Natural killer cell treated with Interleukin-12 subunit alpha and Interleukin-12 subunit beta and Interleukin-15 and Interleukin-18, amount 100 ng/mL, for 72 hours (primary cell): ENCODE measurements at regions not wholly inside any gene's neighbourhood (a gene's known extent, or its start where the extent isn't known, plus 50 kb on each side); places are given as distances from the start of the nearest gene placed in this dataset.

Experiments used
- ATAC-seq, 2 donors: fragments of 150-1000 bp; cut with Tn5 transposase in 1 of 2; sonication (Bioruptor Pico), chemical (Tn5 transposase) in 1 of 2; 2 replicates each; pipeline ENCODE4 v1.10.0; 2021
- DNase-seq: peaks from one replicate; pipeline ENCODE4 v3.0.0; 2022; ENCODE audit warnings: low spot score
- H3K27ac Mint-ChIP-seq, 2 donors: 1 replicate in 1 of 2; 2 replicates in 1 of 2; pipeline ENCODE4 v1.8.0; 2022; ENCODE audit warnings: mixed read lengths in 2 of 2, mild to moderate bottlenecking in 1 of 2, moderate library complexity in 1 of 2
- H3K27me3 Mint-ChIP-seq, 2 donors: 1 replicate in 1 of 2; 2 replicates in 1 of 2; pipeline ENCODE4 v1.8.0; 2022; ENCODE audit warnings: mixed read lengths in 2 of 2
- H3K36me3 Mint-ChIP-seq: one replicate; pipeline ENCODE4 v1.8.0; 2022; ENCODE audit warnings: mixed read lengths
- H3K4me1 Mint-ChIP-seq, 2 donors: 1 replicate in 1 of 2; 2 replicates in 1 of 2; pipeline ENCODE4 v1.8.0; 2022; ENCODE audit warnings: low read depth in 2 of 2, mixed read lengths in 2 of 2, mild to moderate bottlenecking in 1 of 2
- H3K4me3 Mint-ChIP-seq: one replicate; pipeline ENCODE4 v1.8.0; 2022; ENCODE audit warnings: mixed read lengths
- H3K9me3 Mint-ChIP-seq: 2 replicates; pipeline ENCODE4 v1.8.0; 2022; ENCODE audit warnings: mixed read lengths

DNA sequence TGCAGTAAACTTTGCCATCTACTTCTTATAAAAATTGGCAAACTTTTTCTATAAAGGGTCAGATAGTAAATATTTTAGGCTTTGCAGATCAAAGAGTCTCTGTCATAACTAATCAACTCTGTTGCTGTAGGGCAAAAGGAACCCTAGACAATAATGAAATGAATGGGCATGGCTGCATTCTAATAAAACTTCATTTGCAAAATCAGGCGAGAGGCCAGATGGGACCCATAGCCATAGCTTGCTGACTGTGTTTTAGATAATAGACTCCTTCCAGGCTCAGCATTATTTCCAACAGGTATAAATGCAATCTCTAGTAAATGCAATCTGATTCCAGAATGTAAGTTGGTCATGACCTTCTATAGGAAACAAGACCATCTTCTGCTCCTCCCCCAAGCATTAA, 490.7 kb downstream of the TOX3 start:
- H3K4me3 Mint-ChIP-seq: no peak overlapping the region
- H3K27ac Mint-ChIP-seq: no peak overlapping the region
- no peaks in the 10 kb centered on the region for H3K27me3 Mint-ChIP-seq
- DNase-seq (no peak), ATAC-seq (no peak)
- no peaks in the 10 kb centered on the region for H3K36me3 Mint-ChIP-seq
- peaks cover 3% of the 10 kb centered on the region for H3K9me3 Mint-ChIP-seq
- H3K4me1 Mint-ChIP-seq: no peaks in the 10 kb centered on the region

DNA sequence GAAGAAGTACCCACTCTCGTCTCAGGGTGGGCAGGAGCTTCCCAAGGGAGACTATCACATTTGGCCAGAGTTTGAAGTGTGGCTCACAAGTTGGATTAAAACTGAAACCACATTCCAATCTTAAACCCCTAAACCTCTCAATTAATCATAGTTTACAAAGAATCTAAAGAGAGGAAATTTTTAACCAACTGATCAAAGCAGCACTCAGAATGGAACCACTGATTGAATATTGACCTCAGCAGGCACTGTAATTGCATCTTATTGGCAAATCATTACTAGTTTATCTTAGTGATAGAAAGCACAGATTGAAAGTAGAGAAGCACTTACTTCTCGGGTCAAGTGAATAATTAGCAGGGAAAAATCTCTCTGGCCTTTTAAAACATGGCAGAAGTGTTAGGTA, 491.6 kb downstream of the TOX3 start:
- DNase-seq (no peak), ATAC-seq (no peak)
- H3K27ac Mint-ChIP-seq: no peak overlapping the region
- peaks cover 5% of the 10 kb centered on the region for H3K9me3 Mint-ChIP-seq
- no peaks in the 10 kb centered on the region for H3K4me1 Mint-ChIP-seq
- no peaks in the 10 kb centered on the region for H3K27me3 Mint-ChIP-seq
- no peak overlapping the region for H3K4me3 Mint-ChIP-seq
- no peaks in the 10 kb centered on the region for H3K36me3 Mint-ChIP-seq

DNA sequence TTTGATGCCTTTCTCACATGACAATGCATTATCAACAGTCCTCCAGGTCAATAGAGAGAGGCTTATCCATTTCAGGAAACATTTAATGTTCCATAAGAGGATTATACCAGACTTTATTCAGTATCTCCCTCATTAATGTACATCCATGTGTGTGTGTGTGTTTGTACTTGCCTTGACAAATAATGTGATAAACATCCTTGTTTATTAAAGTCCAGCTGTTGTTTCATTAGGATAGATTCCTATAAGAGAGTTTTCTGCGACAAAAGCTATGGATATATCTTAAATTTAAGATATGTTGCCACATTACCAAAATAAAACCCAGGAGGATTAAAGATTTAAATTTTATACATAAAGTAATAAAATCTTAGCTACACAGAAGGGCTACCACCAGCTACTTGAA, 492.6 kb downstream of the TOX3 start:
- Mint-ChIP-seq H3K27me3 (no peaks in the 10 kb centered on the region), H3K4me3 (no peak overlapping the region), H3K36me3 (no peaks in the 10 kb centered on the region), H3K4me1 (no peaks in the 10 kb centered on the region), H3K9me3 (peaks cover 8% of the 10 kb centered on the region), H3K27ac (no peak overlapping the region)
- DNase-seq: no peak
- ATAC-seq: no peak

DNA sequence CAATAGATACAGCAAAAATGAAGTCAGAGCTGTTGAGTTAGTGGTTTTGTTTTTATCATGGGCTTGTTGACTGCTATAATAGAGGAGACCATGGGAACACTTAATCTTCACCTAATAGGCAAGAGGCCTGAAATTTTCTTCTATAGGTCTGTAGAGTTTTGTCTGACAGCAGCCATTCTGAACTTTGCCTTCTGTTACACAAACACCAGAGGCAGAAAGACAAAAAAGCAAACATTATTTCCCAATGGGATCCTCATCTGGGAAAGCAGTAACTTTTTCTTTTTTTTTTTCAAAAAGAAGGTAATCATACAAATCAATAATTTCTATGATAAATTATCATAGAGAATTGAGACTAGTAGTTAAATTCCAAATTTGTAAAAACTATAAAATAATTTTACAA, 494.1 kb downstream of the TOX3 start:
- Mint-ChIP-seq H3K9me3 (peaks cover 8% of the 10 kb centered on the region), H3K36me3 (no peaks in the 10 kb centered on the region), H3K4me1 (no peaks in the 10 kb centered on the region), H3K27me3 (no peaks in the 10 kb centered on the region), H3K27ac (no peak overlapping the region), H3K4me3 (no peak overlapping the region)
- no peak for ATAC-seq
- DNase-seq: no peak

DNA sequence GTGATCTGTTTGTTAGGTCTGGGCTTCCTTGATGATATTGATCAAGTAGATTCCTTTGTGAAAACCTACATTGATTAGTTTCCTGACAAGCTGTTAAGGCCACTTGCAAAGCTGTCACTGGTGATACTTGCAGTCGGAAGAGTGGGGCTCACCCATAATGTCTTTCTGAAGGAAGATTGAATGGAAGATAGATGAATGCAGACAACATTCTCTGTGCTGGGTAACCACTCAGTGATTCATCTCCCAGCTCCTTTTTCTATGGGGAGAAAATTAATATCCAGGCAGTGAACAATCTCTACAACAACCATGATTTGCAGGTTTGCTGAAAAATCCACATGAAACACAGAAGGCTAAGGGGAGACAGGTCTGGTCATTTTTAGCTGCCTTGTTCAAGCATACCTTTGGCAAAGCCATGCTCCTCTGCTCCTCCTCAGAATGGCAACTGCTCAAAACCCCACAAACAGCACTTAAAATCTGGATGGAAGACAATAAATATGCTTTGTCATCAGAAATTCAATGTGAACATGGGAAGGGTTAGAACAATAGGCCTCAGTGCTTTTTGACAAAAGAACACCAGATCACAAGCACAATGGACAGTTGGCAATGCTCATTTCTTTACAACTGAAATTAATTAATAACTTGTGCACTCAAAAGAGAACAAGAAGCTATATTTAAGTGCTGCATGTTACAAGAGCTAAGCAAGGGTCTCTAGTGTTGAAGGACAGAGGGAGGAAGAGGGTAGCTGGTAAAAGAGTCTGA, 495.4 kb downstream of the TOX3 start:
- ATAC-seq (no peak), DNase-seq (no peak)
- Mint-ChIP-seq H3K4me1 (no peaks in the 10 kb centered on the region), H3K9me3 (peaks cover 9% of the 10 kb centered on the region), H3K36me3 (peaks cover 1% of the 10 kb centered on the region), H3K27ac (no peak overlapping the region), H3K4me3 (no peak overlapping the region), H3K27me3 (no peaks in the 10 kb centered on the region)

DNA sequence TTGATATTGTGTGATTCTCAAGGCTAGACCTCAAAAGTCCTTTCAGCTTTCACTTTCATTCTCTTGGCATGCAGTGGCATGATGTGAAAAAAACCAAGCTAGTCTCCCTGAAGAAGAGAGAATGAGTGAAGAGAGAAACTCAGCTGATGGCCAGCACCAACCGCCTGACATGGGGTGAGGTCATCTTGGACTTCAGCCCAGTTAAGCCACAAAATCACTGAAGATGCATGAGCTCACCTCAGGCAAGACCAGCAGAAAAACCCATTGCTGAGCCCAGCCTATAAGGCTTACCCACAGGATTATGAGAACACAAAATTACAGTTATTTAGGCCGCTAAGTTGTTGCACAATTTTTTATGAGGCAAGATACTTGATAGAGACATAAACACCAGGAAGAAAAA, 496.5 kb downstream of the TOX3 start:
- Mint-ChIP-seq H3K9me3 (peaks cover 12% of the 10 kb centered on the region), H3K27ac (no peak overlapping the region), H3K27me3 (no peaks in the 10 kb centered on the region), H3K36me3 (peaks cover 4% of the 10 kb centered on the region), H3K4me1 (no peaks in the 10 kb centered on the region), H3K4me3 (no peak overlapping the region)
- DNase-seq (no peak), ATAC-seq (no peak)

DNA sequence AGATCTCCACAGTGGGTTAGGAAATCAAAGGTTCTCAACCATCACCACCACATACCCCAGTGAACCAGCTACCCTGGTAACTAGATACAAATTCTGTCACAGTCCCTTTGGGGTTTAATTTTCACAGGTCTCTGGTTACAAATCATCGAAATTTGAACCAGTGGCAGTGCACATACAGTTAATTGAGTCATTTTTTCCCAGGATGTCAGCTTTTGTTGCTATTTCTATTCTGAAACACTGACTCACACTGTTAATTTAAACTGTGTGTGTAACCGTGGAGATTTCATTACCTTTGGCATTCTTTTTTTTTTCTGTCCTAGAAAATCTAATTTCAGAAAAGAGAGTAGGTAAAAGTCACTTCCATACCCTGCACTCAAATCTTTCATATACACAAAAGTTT, 511.5 kb downstream of the TOX3 start:
- H3K36me3 Mint-ChIP-seq: no peaks in the 10 kb centered on the region
- no peaks in the 10 kb centered on the region for H3K4me1 Mint-ChIP-seq
- H3K27me3 Mint-ChIP-seq: no peaks in the 10 kb centered on the region
- ATAC-seq: no peak
- H3K4me3 Mint-ChIP-seq: no peak overlapping the region
- no peak overlapping the region for H3K27ac Mint-ChIP-seq
- peaks cover 13% of the 10 kb centered on the region for H3K9me3 Mint-ChIP-seq
- no peak for DNase-seq

DNA sequence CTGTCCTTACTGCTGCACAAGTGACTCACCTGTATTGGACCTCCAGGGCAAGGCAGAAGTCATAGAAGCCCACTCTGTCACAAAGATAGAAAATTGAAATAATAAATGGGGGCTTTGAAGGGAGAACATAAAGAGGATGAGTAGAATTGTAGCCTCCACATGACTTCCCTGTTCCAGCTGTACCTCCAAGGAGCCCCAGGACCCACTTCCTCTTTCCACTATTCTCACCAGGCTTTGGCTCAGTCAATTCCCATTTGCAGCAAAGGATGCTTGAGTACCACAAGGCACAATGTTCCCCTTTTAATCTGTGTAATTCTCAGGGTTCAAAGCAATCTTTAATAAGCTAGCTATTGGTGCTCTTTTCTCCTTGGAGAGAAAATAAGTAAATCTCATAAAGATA, 512.1 kb downstream of the TOX3 start:
- Mint-ChIP-seq H3K4me3 (no peak overlapping the region), H3K4me1 (no peaks in the 10 kb centered on the region), H3K9me3 (peaks cover 13% of the 10 kb centered on the region), H3K27ac (no peak overlapping the region), H3K36me3 (no peaks in the 10 kb centered on the region), H3K27me3 (no peaks in the 10 kb centered on the region)
- DNase-seq (no peak), ATAC-seq (no peak)

DNA sequence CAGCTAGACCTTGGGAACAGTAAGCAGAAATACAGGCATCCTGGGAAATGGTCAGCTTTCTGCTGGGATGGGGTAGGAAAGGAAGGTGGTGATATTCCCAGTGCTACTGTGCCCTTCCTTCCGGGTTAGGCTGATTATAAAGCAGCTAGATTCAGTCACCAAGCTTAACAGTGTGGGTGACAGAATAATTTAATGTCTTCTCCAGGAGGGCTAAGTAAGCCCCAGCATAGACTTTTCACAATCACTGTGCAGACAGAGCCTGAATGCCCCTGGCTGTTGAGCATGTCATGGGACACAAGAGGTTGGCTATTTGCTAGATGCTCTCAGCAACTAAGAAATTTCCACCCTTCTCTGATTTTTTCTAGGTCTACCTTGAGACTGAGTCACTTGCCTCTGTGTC, 513.0 kb downstream of the TOX3 start:
- Mint-ChIP-seq H3K36me3 (no peaks in the 10 kb centered on the region), H3K4me1 (no peaks in the 10 kb centered on the region), H3K4me3 (no peak overlapping the region), H3K9me3 (peaks cover 17% of the 10 kb centered on the region), H3K27me3 (no peaks in the 10 kb centered on the region), H3K27ac (no peak overlapping the region)
- DNase-seq (no peak), ATAC-seq (no peak)

DNA sequence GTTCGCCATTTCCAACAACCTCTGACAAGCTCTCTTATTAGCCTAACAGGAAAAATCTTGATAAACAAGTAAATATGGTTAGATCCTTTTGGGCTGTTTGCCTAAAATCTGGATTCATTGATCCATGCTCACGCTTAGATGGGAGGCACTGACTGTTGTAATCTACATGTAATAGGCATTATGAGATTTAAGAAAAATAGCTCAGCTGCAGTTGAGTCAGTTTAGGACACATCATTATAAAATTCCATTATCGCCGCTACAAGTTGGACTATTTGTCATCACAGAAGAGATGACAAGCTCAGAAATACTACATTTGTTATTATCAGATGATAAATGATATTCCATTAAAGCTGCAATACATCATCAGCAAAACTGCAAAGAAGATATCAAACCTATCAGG, 524.0 kb downstream of the TOX3 start:
- H3K9me3 Mint-ChIP-seq: peaks cover 8% of the 10 kb centered on the region
- ATAC-seq (no peak), DNase-seq (no peak)
- H3K27ac Mint-ChIP-seq: no peak overlapping the region
- H3K4me1 Mint-ChIP-seq: no peaks in the 10 kb centered on the region
- H3K27me3 Mint-ChIP-seq: no peaks in the 10 kb centered on the region
- H3K36me3 Mint-ChIP-seq: no peaks in the 10 kb centered on the region
- H3K4me3 Mint-ChIP-seq: no peak overlapping the region

DNA sequence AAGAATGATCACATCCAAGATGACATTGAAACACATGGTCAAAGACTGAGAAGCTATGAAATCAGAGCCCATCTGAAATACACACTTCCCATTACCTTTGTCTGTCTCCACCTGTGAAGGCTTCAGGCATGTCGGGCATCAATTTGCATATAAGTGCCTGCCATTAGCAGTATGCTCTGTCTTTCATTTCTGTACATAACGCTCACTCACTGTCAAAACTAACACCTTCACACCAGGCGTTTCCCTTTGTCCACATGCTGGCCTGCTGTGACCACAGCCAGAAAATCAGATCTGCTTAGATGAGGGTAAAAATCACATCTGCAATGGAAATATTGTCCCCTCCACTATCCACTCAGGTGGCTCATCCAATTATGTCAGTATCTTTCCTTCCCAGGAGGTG, 524.8 kb downstream of the TOX3 start:
- DNase-seq: no peak
- Mint-ChIP-seq H3K36me3 (no peaks in the 10 kb centered on the region), H3K4me3 (no peak overlapping the region), H3K4me1 (no peaks in the 10 kb centered on the region), H3K27me3 (no peaks in the 10 kb centered on the region), H3K27ac (no peak overlapping the region), H3K9me3 (peaks cover 13% of the 10 kb centered on the region)
- ATAC-seq: no peak

DNA sequence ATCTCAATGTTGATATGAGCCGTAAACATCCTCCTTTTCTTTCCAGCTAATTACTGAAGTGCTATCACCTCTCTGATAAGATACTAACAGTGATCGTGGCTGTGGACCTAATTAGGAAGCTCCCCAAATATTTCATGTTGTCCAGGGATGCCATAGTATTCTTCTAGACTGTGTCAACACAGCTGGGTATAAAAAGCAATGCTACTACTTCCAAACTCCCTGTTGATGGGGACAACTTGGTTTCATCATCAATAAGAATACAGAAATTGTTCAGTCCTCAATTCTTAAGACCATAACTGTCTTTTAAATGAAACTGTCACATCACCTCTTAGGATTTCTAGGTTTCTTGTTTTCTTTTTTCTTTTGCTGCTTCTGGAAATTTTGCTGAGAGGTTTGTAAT, 530.6 kb downstream of the TOX3 start:
- H3K27me3 Mint-ChIP-seq: no peaks in the 10 kb centered on the region
- no peaks in the 10 kb centered on the region for H3K4me1 Mint-ChIP-seq
- DNase-seq (no peak), ATAC-seq (no peak)
- H3K4me3 Mint-ChIP-seq: no peak overlapping the region
- H3K9me3 Mint-ChIP-seq: peaks cover 26% of the 10 kb centered on the region
- no peak overlapping the region for H3K27ac Mint-ChIP-seq
- no peaks in the 10 kb centered on the region for H3K36me3 Mint-ChIP-seq

DNA sequence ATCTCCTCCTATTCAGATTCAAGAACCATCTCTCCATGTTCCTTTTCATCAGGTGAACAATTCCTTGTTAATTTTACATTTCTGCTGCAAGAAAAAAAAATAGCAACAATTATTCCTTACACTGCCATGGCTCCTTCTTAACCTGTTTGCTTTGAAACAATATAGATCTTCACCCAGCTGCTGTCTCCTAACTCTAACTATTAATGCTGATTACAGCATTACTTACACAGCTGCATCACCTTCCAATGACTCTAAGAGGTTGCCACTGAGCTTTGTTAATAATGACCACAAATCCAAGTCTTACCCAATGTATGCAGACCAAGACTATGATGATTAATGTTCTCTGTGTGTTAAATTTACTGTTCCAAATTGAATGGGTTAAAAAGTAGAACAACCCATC, 541.4 kb downstream of the TOX3 start:
- no peak overlapping the region for H3K27ac Mint-ChIP-seq
- no peak for DNase-seq
- no peak for ATAC-seq
- H3K27me3 Mint-ChIP-seq: no peaks in the 10 kb centered on the region
- no peaks in the 10 kb centered on the region for H3K36me3 Mint-ChIP-seq
- peaks cover 11% of the 10 kb centered on the region for H3K9me3 Mint-ChIP-seq
- no peak overlapping the region for H3K4me3 Mint-ChIP-seq
- H3K4me1 Mint-ChIP-seq: no peaks in the 10 kb centered on the region

DNA sequence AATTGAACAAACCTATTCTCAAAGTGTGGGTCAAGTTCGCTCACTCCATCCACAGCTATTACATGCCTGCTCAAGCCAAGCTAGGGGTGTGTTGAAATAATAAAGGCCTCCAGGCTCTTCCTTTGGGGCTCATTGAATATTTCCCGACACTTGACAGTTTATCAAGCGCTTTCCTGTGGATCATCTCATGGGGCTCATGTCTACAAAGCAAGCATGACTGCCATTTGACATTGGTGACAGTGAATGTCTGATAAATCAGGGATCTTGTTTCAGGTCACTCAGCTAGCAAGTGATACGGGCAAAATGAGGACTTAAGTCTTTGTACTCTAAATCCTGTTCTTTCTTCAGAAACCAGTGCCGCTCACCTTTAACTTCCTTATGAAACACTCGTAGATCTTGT, 542.6 kb downstream of the TOX3 start:
- Mint-ChIP-seq H3K9me3 (peaks cover 11% of the 10 kb centered on the region), H3K4me1 (no peaks in the 10 kb centered on the region), H3K36me3 (no peaks in the 10 kb centered on the region), H3K27ac (no peak overlapping the region), H3K4me3 (no peak overlapping the region), H3K27me3 (no peaks in the 10 kb centered on the region)
- DNase-seq (no peak), ATAC-seq (no peak)

DNA sequence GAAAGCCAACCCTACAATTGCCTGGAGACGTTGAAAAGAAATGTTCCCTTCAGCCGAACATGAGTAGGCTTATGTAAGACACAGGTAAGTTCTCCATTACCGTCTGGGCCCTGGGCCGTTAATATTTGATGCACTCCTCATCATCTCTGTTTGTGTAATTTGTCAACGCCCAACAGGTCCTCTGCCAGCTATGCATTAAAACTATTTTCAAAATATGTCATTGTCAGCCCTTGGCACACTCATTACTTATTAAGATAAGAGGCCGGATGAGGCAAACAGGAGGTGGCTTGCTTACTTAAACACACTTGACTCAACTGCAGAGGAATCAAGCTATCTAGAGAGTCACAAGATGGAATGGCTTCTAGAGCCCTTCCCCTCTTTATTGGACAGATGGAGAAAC, 544.9 kb downstream of the TOX3 start:
- Mint-ChIP-seq H3K27ac (no peak overlapping the region), H3K4me1 (no peaks in the 10 kb centered on the region)

More for the DNA sequence above, 544.9 kb downstream of the TOX3 start:
- DNase-seq: no peak
- Mint-ChIP-seq H3K9me3 (peaks cover 12% of the 10 kb centered on the region), H3K4me3 (no peak overlapping the region), H3K36me3 (no peaks in the 10 kb centered on the region), H3K27me3 (no peaks in the 10 kb centered on the region)
- ATAC-seq: no peak
